ENCODE measurements at regions not wholly inside any gene's neighbourhood (a gene's known extent, or its start where the extent isn't known, plus 50 kb on each side); places are given as distances from the start of the nearest gene placed in this dataset.

GRCh38 chr2:48845684-48846083 lies 90.2 kb upstream of the LHCGR start:
- DNase-seq (no peak), ATAC-seq (no peak)
- Mint-ChIP-seq H3K9me3 (ENCODE audit: insufficient read depth) (no peaks in the 10 kb centered on the region), H3K27me3 (ENCODE audit: low read depth) (no peaks in the 10 kb centered on the region), H3K36me3 (ENCODE audit: low read depth) (no peaks in the 10 kb centered on the region), H3K4me1 (ENCODE audit: low read depth) (no peaks in the 10 kb centered on the region), H3K27ac (no peak overlapping the region), H3K4me3 (no peak overlapping the region)
- ChIA-PET CTCF (no interaction called here), POLR2A (no interaction called here)

- Mint-ChIP-seq H3K27me3 (ENCODE audit: low read depth) (no peaks in the 10 kb centered on the region), H3K27ac (no peak overlapping the region), H3K9me3 (ENCODE audit: insufficient read depth) (no peaks in the 10 kb centered on the region), H3K36me3 (ENCODE audit: low read depth) (no peaks in the 10 kb centered on the region), H3K4me1 (ENCODE audit: low read depth) (no peaks in the 10 kb centered on the region), H3K4me3 (no peak overlapping the region)
- ChIA-PET POLR2A (no interaction called here), CTCF (no interaction called here)
- DNase-seq (no peak), ATAC-seq (no peak)
These were observed 89.1 kb upstream of the LHCGR start for GRCh38 chr2:48844417-48845155.

- CTCF ChIA-PET, result no interaction called here
These were observed 85.6 kb upstream of the LHCGR start for GRCh38 chr2:48841126-48841525.

GRCh38 chr2:48838029-48838428 lies 82.5 kb upstream of the LHCGR start:
- Mint-ChIP-seq H3K27ac (no peak overlapping the region), H3K4me1 (ENCODE audit: low read depth) (no peaks in the 10 kb centered on the region), H3K36me3 (ENCODE audit: low read depth) (no peaks in the 10 kb centered on the region), H3K9me3 (ENCODE audit: insufficient read depth) (peaks cover 6% of the 10 kb centered on the region), H3K27me3 (ENCODE audit: low read depth) (no peaks in the 10 kb centered on the region), H3K4me3 (no peak overlapping the region)
- POLR2A ChIA-PET, result no interaction called here
- CTCF ChIA-PET, result no interaction called here
- ATAC-seq (no peak), DNase-seq (no peak)

More at GRCh38 chr2:48841126-48841525, 85.6 kb upstream of the LHCGR start:
- Mint-ChIP-seq H3K27ac (no peak overlapping the region), H3K4me1 (ENCODE audit: low read depth) (no peaks in the 10 kb centered on the region), H3K36me3 (ENCODE audit: low read depth) (no peaks in the 10 kb centered on the region), H3K4me3 (no peak overlapping the region), H3K9me3 (ENCODE audit: insufficient read depth) (peaks cover 6% of the 10 kb centered on the region), H3K27me3 (ENCODE audit: low read depth) (no peaks in the 10 kb centered on the region)
- POLR2A ChIA-PET, result no interaction called here
- DNase-seq (no peak), ATAC-seq (no peak)

DNA sequence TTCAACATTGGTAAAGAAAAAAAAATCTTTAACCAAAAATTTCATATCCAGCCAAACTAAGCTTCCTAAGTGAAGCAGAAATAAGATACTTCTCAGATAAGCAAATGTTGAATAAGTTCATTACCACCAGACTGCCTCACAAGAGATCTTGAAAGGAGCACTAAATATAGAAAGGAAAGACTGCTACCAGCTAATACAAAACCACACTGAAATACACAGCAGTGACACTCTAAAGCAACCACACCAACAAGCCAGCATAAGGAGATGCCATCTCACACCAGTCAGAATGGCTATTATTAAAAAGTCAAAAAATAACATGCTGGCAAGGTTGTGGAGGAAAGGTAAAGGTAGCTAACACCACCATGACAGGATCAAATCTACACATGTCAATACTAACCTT lies 74.0 kb upstream of the LHCGR start:
- POLR2A ChIA-PET, result no interaction called here
- ATAC-seq (no peak), DNase-seq (no peak)
- Mint-ChIP-seq H3K27ac (no peak overlapping the region), H3K4me3 (no peak overlapping the region), H3K27me3 (ENCODE audit: low read depth) (no peaks in the 10 kb centered on the region), H3K36me3 (ENCODE audit: low read depth) (no peaks in the 10 kb centered on the region), H3K4me1 (ENCODE audit: low read depth) (no peaks in the 10 kb centered on the region), H3K9me3 (ENCODE audit: insufficient read depth) (no peaks in the 10 kb centered on the region)
- CTCF ChIA-PET, result no interaction called here

DNA sequence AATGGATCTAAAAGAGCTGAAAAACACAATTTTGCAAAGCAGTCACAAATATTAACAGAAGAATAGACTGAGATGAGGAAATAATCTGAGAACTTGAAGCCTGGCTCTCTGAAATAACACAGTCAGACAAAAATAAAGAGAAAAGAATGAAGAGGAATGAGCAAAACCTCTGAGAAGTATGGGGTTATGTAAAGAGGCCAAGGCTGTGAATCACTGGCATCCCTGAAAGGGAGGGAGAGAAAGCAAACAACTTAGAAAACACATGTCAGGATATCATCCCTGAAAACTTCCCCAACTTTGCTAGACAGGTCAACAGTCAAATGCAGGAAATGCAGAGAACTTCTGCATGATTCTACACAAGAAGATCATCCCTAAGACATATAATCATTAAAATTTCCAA lies 73.5 kb upstream of the LHCGR start:
- Mint-ChIP-seq H3K4me1 (ENCODE audit: low read depth) (no peaks in the 10 kb centered on the region), H3K27ac (no peak overlapping the region), H3K36me3 (ENCODE audit: low read depth) (no peaks in the 10 kb centered on the region), H3K4me3 (no peak overlapping the region), H3K27me3 (ENCODE audit: low read depth) (no peaks in the 10 kb centered on the region), H3K9me3 (ENCODE audit: insufficient read depth) (no peaks in the 10 kb centered on the region)
- DNase-seq (no peak), ATAC-seq (no peak)
- CTCF ChIA-PET, result no interaction called here
- POLR2A ChIA-PET, result no interaction called here

- Mint-ChIP-seq H3K9me3 (ENCODE audit: insufficient read depth) (no peaks in the 10 kb centered on the region), H3K27me3 (ENCODE audit: low read depth) (no peaks in the 10 kb centered on the region), H3K4me3 (no peak overlapping the region), H3K36me3 (ENCODE audit: low read depth) (no peaks in the 10 kb centered on the region), H3K4me1 (ENCODE audit: low read depth) (no peaks in the 10 kb centered on the region), H3K27ac (no peak overlapping the region)
- CTCF ChIA-PET, result no interaction called here
- DNase-seq, result no peak
- POLR2A ChIA-PET, result no interaction called here
- no peak for ATAC-seq
These were observed 71.5 kb upstream of the LHCGR start for GRCh38 chr2:48826986-48827385.

GRCh38 chr2:48824116-48824515 lies 68.6 kb upstream of the LHCGR start:
- no peak overlapping the region for H3K4me3 Mint-ChIP-seq
- no peaks in the 10 kb centered on the region for H3K27me3 Mint-ChIP-seq (ENCODE audit: low read depth)
- no peaks in the 10 kb centered on the region for H3K4me1 Mint-ChIP-seq (ENCODE audit: low read depth)
- ATAC-seq (no peak), DNase-seq (no peak)
- H3K36me3 Mint-ChIP-seq (ENCODE audit: low read depth), result no peaks in the 10 kb centered on the region
- no peaks in the 10 kb centered on the region for H3K9me3 Mint-ChIP-seq (ENCODE audit: insufficient read depth)
- CTCF ChIA-PET, result no interaction called here
- H3K27ac Mint-ChIP-seq, result no peak overlapping the region
- POLR2A ChIA-PET, result no interaction called here

- Mint-ChIP-seq H3K27me3 (ENCODE audit: low read depth) (no peaks in the 10 kb centered on the region), H3K36me3 (ENCODE audit: low read depth) (no peaks in the 10 kb centered on the region), H3K27ac (no peak overlapping the region), H3K9me3 (ENCODE audit: insufficient read depth) (no peaks in the 10 kb centered on the region), H3K4me3 (no peak overlapping the region), H3K4me1 (ENCODE audit: low read depth) (no peaks in the 10 kb centered on the region)
- CTCF ChIA-PET, result no interaction called here
- no peak for DNase-seq
- POLR2A ChIA-PET, result no interaction called here
- no peak for ATAC-seq
These were observed 63.7 kb upstream of the LHCGR start for GRCh38 chr2:48819206-48819735.

DNA sequence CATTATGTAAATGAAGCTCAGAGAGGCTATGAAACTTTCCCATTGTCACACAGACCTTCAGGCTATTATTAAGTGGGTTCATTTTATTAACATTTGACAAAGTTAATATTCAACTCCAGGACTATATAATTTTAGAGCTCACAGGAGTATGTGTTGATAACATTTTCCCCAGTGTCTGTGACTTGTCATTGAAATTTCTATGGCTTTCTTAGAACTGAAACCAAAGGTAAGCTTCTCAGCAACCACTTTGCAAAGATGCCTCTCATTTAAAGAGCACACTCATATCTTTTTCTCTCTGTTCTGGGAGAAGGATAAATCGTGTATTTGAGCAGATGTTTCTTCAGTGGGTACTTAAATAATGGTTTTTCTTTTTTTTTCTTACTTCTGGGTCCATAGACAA lies 61.8 kb upstream of the LHCGR start:
- H3K4me1 Mint-ChIP-seq (ENCODE audit: low read depth), result no peaks in the 10 kb centered on the region

GRCh38 chr2:48812416-48812815 lies 56.9 kb upstream of the LHCGR start:
- POLR2A ChIA-PET, result no interaction called here
- no peak for ATAC-seq

More for the DNA sequence above, 61.8 kb upstream of the LHCGR start:
- Mint-ChIP-seq H3K4me3 (no peak overlapping the region), H3K27ac (no peak overlapping the region), H3K27me3 (ENCODE audit: low read depth) (no peaks in the 10 kb centered on the region), H3K9me3 (ENCODE audit: insufficient read depth) (no peaks in the 10 kb centered on the region), H3K36me3 (ENCODE audit: low read depth) (no peaks in the 10 kb centered on the region)
- no peak for ATAC-seq
- ChIA-PET POLR2A (no interaction called here), CTCF (no interaction called here)
- DNase-seq, result no peak

DNA sequence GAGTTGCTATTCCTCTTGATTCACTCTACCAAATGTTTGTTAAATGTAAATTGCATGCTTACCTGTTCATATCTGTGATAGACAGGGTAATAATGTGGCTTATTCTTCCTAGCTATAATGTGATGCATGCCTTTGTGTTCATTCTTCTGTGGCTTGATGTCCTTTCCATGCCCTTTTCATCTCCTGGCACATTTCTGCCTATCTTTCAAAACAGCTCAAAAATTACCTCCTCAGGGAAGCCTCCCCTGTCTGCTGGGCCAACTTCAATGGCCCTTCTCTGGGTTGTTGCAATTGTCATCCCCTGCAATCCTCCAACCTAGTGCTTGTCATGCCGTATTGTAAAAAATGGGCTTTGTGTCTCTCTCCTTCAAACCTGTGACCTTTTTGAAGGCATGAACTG lies 52.8 kb upstream of the LHCGR start:
- Mint-ChIP-seq H3K27ac (no peak overlapping the region), H3K36me3 (ENCODE audit: low read depth) (no peaks in the 10 kb centered on the region), H3K27me3 (ENCODE audit: low read depth) (no peaks in the 10 kb centered on the region), H3K4me3 (no peak overlapping the region), H3K4me1 (ENCODE audit: low read depth) (no peaks in the 10 kb centered on the region), H3K9me3 (ENCODE audit: insufficient read depth) (no peaks in the 10 kb centered on the region)
- ChIA-PET CTCF (no interaction called here), POLR2A (no interaction called here)
- DNase-seq (no peak), ATAC-seq (no peak)

More at GRCh38 chr2:48812416-48812815, 56.9 kb upstream of the LHCGR start:
- CTCF ChIA-PET, result no interaction called here
- H3K4me3 Mint-ChIP-seq, result no peak overlapping the region
- H3K36me3 Mint-ChIP-seq (ENCODE audit: low read depth), result no peaks in the 10 kb centered on the region
- no peak for DNase-seq
- H3K4me1 Mint-ChIP-seq (ENCODE audit: low read depth), result no peaks in the 10 kb centered on the region
- H3K9me3 Mint-ChIP-seq (ENCODE audit: insufficient read depth), result no peaks in the 10 kb centered on the region
- no peaks in the 10 kb centered on the region for H3K27me3 Mint-ChIP-seq (ENCODE audit: low read depth)
- H3K27ac Mint-ChIP-seq, result no peak overlapping the region

All from activated CD8-positive, alpha-beta T cell treated with anti-CD3 and anti-CD28 coated beads, Interleukin-2, amount 10 ng/mL, durations not matched to agents 7 days and 5 days (primary cell).